ENCODE measurements at regions not wholly inside any gene's neighbourhood (a gene's known extent, or its start where the extent isn't known, plus 50 kb on each side); places are given as distances from the start of the nearest gene placed in this dataset.

DNA sequence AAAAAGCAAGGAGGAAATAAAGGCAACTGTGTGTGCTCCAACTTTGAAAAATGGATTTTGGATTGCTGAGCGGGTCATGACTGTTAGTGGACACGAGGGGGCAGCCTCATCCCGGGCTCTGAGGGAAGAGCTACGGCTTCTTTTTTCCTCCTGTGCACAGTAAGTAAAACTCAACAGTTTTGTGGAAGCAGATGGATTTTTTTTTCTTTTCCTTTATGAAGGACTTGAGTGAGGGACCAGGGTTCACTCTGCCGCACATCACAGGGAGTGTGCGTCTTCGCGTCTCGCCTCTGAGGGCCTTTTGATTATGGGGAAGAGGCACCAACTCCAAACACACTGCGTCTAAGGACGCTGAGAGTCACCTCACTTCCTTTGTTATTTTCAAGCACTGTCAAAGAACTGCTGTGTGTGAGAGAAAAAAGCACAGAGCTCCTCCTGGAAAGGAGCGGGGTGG is 80.3 kb upstream of the GOT2 start:
- ChIA-PET POLR2A (ENCODE audit: partially characterized antibody) (no interaction called here), CTCF (ENCODE audit: partially characterized antibody) (interaction anchor here (0.6 to 2.3 kb wide), 11 partner anchors 10 to 198 kb away, joined by 3 to 6 read pairs (median 3); no protein-coding TSS in a partner anchor)
- H3K4me1 Mint-ChIP-seq, result peaks cover 0 to 6% (median 5%) of the 10 kb centered on the region in 4 donors

GRCh38 chr16:58809213-58809612 is 75.1 kb upstream of the GOT2 start:
- peaks cover 4% of the 10 kb centered on the region for H3K27me3 ChIP-seq (ENCODE audit: insufficient read depth, low read length)
- H3K4me3 ChIP-seq (ENCODE audit: low read length in 2 of 2), result no peak overlapping the region
- intact Hi-C loops (cut with micrococcal nuclease), result no loop called here
- no peaks in the 10 kb centered on the region for H3K36me3 ChIP-seq (ENCODE audit: insufficient read depth, low read length)
- Mint-ChIP-seq H3K4me3 (no peak overlapping the region), H3K9me3 (peaks cover 0 to 12% (median 5%) of the 10 kb centered on the region in 8 donors), H3K27ac (no peak overlapping the region), H3K4me1 (peaks cover 0 to 2% (median under 1%) of the 10 kb centered on the region in 4 donors), H3K27me3 (peaks cover 10% of the 10 kb centered on the region in 2 donors), H3K36me3 (no peaks in the 10 kb centered on the region)
- POLR2A ChIA-PET (ENCODE audit: partially characterized antibody), result no interaction called here
- no peaks in the 10 kb centered on the region for H3K9me3 ChIP-seq (ENCODE audit: control insufficient read depth in 1 of 2, low read length in 2 of 2)
- CTCF ChIA-PET (ENCODE audit: partially characterized antibody), result no interaction called here
- no peaks in the 10 kb centered on the region for H3K4me1 ChIP-seq (ENCODE audit: insufficient read depth, low read length)
- DNase-seq, result no peak
- H3K27ac ChIP-seq (ENCODE audit: low read depth, low read length), result no peak overlapping the region

More for the DNA sequence above, 80.3 kb upstream of the GOT2 start:
- Mint-ChIP-seq H3K36me3 (no peaks in the 10 kb centered on the region), H3K27ac (peak overlapping the region in 2 of 7 donors; percentile 25 to 46), H3K27me3 (peaks cover 6 to 7% of the 10 kb centered on the region in 2 donors), H3K9me3 (no peaks in the 10 kb centered on the region), H3K4me3 (peak overlapping the region in 7 of 8 donors; percentile 47 to 82 (median 71))
- Histone ChIP-seq H3K4me1 (ENCODE audit: insufficient read depth, low read length) (peaks cover 4% of the 10 kb centered on the region), H3K9me3 (ENCODE audit: control insufficient read depth in 1 of 2, low read length in 2 of 2) (no peaks in the 10 kb centered on the region), H3K27ac (ENCODE audit: low read depth, low read length) (no peak overlapping the region), H3K27me3 (ENCODE audit: insufficient read depth, low read length) (peaks cover 4% of the 10 kb centered on the region), H3K36me3 (ENCODE audit: insufficient read depth, low read length) (no peaks in the 10 kb centered on the region), H3K4me3 (ENCODE audit: low read length in 2 of 2) (no peak overlapping the region)
- DNase-seq, result peak in 4 of 5 donors; percentile 14 to 19 (median 17)
- intact Hi-C loops (cut with micrococcal nuclease), result no loop called here

GRCh38 chr16:58807276-58807675 is 73.2 kb upstream of the GOT2 start:
- peaks cover 7 to 13% of the 10 kb centered on the region in 2 donors for H3K27me3 Mint-ChIP-seq
- H3K4me3 Mint-ChIP-seq, result no peak overlapping the region
- Histone ChIP-seq H3K27ac (ENCODE audit: low read depth, low read length) (no peak overlapping the region), H3K4me3 (ENCODE audit: low read length in 2 of 2) (no peak overlapping the region), H3K9me3 (ENCODE audit: control insufficient read depth in 1 of 2, low read length in 2 of 2) (no peaks in the 10 kb centered on the region), H3K36me3 (ENCODE audit: insufficient read depth, low read length) (no peaks in the 10 kb centered on the region), H3K4me1 (ENCODE audit: insufficient read depth, low read length) (no peaks in the 10 kb centered on the region), H3K27me3 (ENCODE audit: insufficient read depth, low read length) (peaks cover 3% of the 10 kb centered on the region)
- peaks cover 0 to 29% (median 18%) of the 10 kb centered on the region in 8 donors for H3K9me3 Mint-ChIP-seq
- intact Hi-C loops (cut with micrococcal nuclease), result no loop called here
- POLR2A ChIA-PET (ENCODE audit: partially characterized antibody), result no interaction called here
- DNase-seq, result no peak
- no peaks in the 10 kb centered on the region for H3K36me3 Mint-ChIP-seq
- no peak overlapping the region for H3K27ac Mint-ChIP-seq
- no peaks in the 10 kb centered on the region for H3K4me1 Mint-ChIP-seq
- CTCF ChIA-PET (ENCODE audit: partially characterized antibody), result no interaction called here

GRCh38 chr16:58801838-58802237 is 67.7 kb upstream of the GOT2 start:
- H3K27me3 ChIP-seq (ENCODE audit: insufficient read depth, low read length), result no peaks in the 10 kb centered on the region
- Mint-ChIP-seq H3K27me3 (peaks cover 3 to 11% of the 10 kb centered on the region in 2 donors), H3K4me3 (no peak overlapping the region), H3K36me3 (no peaks in the 10 kb centered on the region), H3K9me3 (peaks cover 0 to 43% (median 25%) of the 10 kb centered on the region in 8 donors), H3K27ac (no peak overlapping the region), H3K4me1 (no peaks in the 10 kb centered on the region)
- H3K4me1 ChIP-seq (ENCODE audit: insufficient read depth, low read length), result no peaks in the 10 kb centered on the region
- H3K36me3 ChIP-seq (ENCODE audit: insufficient read depth, low read length), result no peaks in the 10 kb centered on the region
- DNase-seq, result no peak
- POLR2A ChIA-PET (ENCODE audit: partially characterized antibody), result no interaction called here
- intact Hi-C loops (cut with micrococcal nuclease), result no loop called here
- no peak overlapping the region for H3K4me3 ChIP-seq (ENCODE audit: low read length in 2 of 2)
- no peaks in the 10 kb centered on the region for H3K9me3 ChIP-seq (ENCODE audit: control insufficient read depth in 1 of 2, low read length in 2 of 2)
- CTCF ChIA-PET (ENCODE audit: partially characterized antibody), result no interaction called here
- H3K27ac ChIP-seq (ENCODE audit: low read depth, low read length), result no peak overlapping the region

- Histone ChIP-seq H3K4me1 (ENCODE audit: insufficient read depth, low read length) (peaks cover 3% of the 10 kb centered on the region), H3K27me3 (ENCODE audit: insufficient read depth, low read length) (no peaks in the 10 kb centered on the region), H3K9me3 (ENCODE audit: control insufficient read depth in 1 of 2, low read length in 2 of 2) (no peaks in the 10 kb centered on the region), H3K27ac (ENCODE audit: low read depth, low read length) (no peak overlapping the region), H3K36me3 (ENCODE audit: insufficient read depth, low read length) (no peaks in the 10 kb centered on the region), H3K4me3 (ENCODE audit: low read length in 2 of 2) (no peak overlapping the region)
- H3K27me3 Mint-ChIP-seq, result peaks cover 2 to 6% of the 10 kb centered on the region in 2 donors
- CTCF ChIA-PET (ENCODE audit: partially characterized antibody), result no interaction called here
- intact Hi-C loops (cut with micrococcal nuclease), result no loop called here
- POLR2A ChIA-PET (ENCODE audit: partially characterized antibody), result no interaction called here
- peaks cover 0 to 19% (median 7%) of the 10 kb centered on the region in 8 donors for H3K9me3 Mint-ChIP-seq
- H3K36me3 Mint-ChIP-seq, result no peaks in the 10 kb centered on the region
- H3K4me3 Mint-ChIP-seq, result no peak overlapping the region
- no peak for DNase-seq
- no peaks in the 10 kb centered on the region for H3K4me1 Mint-ChIP-seq
- H3K27ac Mint-ChIP-seq, result no peak overlapping the region
Measured at GRCh38 chr16:58797137-58797801, 63.2 kb upstream of the GOT2 start.

DNA sequence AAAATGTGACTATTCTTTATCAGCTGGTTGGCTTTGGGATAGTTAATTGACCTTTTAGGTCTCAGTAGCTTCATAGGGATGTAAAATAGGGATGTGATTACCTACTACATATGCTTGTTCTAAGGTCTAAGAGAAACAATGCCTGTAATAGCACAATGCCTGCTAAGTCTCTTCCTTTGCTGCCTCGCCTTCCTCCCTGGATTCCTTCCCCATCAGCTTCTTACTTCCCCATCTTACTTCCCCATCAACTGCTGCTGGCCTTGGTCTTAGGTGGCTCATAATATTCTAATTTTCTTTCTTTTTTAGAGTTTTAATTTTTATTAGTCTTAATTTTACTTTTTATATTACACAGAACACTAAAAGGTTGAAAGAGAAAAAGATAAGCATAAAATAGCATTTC is 59.2 kb upstream of the GOT2 start:
- Mint-ChIP-seq H3K36me3 (no peaks in the 10 kb centered on the region), H3K9me3 (no peaks in the 10 kb centered on the region)

GRCh38 chr16:58792188-58792587 is 58.1 kb upstream of the GOT2 start:
- DNase-seq, result no peak
- no peaks in the 10 kb centered on the region for H3K4me1 Mint-ChIP-seq
- H3K4me3 Mint-ChIP-seq, result no peak overlapping the region
- H3K36me3 Mint-ChIP-seq, result no peaks in the 10 kb centered on the region
- intact Hi-C loops (cut with micrococcal nuclease), result no loop called here
- Histone ChIP-seq H3K4me1 (ENCODE audit: insufficient read depth, low read length) (peaks cover 3% of the 10 kb centered on the region), H3K27ac (ENCODE audit: low read depth, low read length) (no peak overlapping the region), H3K9me3 (ENCODE audit: control insufficient read depth in 1 of 2, low read length in 2 of 2) (no peaks in the 10 kb centered on the region), H3K4me3 (ENCODE audit: low read length in 2 of 2) (no peak overlapping the region), H3K27me3 (ENCODE audit: insufficient read depth, low read length) (no peaks in the 10 kb centered on the region), H3K36me3 (ENCODE audit: insufficient read depth, low read length) (no peaks in the 10 kb centered on the region)
- ChIA-PET POLR2A (ENCODE audit: partially characterized antibody) (no interaction called here), CTCF (ENCODE audit: partially characterized antibody) (interaction anchor here (1.0 kb wide), 1 partner anchor 282 kb away, joined by 3 read pairs; no protein-coding TSS in a partner anchor)
- no peak overlapping the region for H3K27ac Mint-ChIP-seq
- H3K9me3 Mint-ChIP-seq, result no peaks in the 10 kb centered on the region
- H3K27me3 Mint-ChIP-seq, result peaks cover 5 to 11% of the 10 kb centered on the region in 2 donors

More for the DNA sequence above, 59.2 kb upstream of the GOT2 start:
- Mint-ChIP-seq H3K4me1 (no peaks in the 10 kb centered on the region), H3K4me3 (no peak overlapping the region), H3K27ac (no peak overlapping the region), H3K27me3 (peaks cover 2 to 9% of the 10 kb centered on the region in 2 donors)
- ChIA-PET POLR2A (ENCODE audit: partially characterized antibody) (no interaction called here), CTCF (ENCODE audit: partially characterized antibody) (no interaction called here)
- H3K4me1 ChIP-seq (ENCODE audit: insufficient read depth, low read length), result peaks cover 3% of the 10 kb centered on the region
- no peaks in the 10 kb centered on the region for H3K36me3 ChIP-seq (ENCODE audit: insufficient read depth, low read length)
- H3K27ac ChIP-seq (ENCODE audit: low read depth, low read length), result no peak overlapping the region
- no peaks in the 10 kb centered on the region for H3K9me3 ChIP-seq (ENCODE audit: control insufficient read depth in 1 of 2, low read length in 2 of 2)
- intact Hi-C loops (cut with micrococcal nuclease), result no loop called here
- no peaks in the 10 kb centered on the region for H3K27me3 ChIP-seq (ENCODE audit: insufficient read depth, low read length)
- H3K4me3 ChIP-seq (ENCODE audit: low read length in 2 of 2), result no peak overlapping the region
- no peak for DNase-seq

Data from CD4-positive, alpha-beta memory T cell (primary cell).